Choroid plexus epithelial cell (primary cell): ENCODE measurements at regions not wholly inside any gene's neighbourhood (a gene's known extent, or its start where the extent isn't known, plus 50 kb on each side); places are given as distances from the start of the nearest gene placed in this dataset.

Experiments used
- DNase-seq: peaks from one replicate; pipeline ENCODE4 v3.0.0-alpha.2; 2010; ENCODE audit warnings: low read depth
- H3K4me3 ChIP-seq: 2 replicates; pipeline ENCODE4 v1.5.1; 2011; ENCODE audit warnings: low read depth, mild to moderate bottlenecking, control low read depth, low read length, moderate library complexity
- CTCF ChIP-seq: conservative IDR thresholded peaks from 2 replicates; pipeline ENCODE4 v1.5.1; 2011; ENCODE audit warnings: low read depth, mild to moderate bottlenecking, control low read depth, inconsistent platforms, low read length, moderate library complexity

GRCh38 chr4:126784966-126785580, 847.7 kb upstream of the INTU start:
- TF ChIP-seq CTCF: no peak
- DNase-seq: no peak
- no peak overlapping the region for H3K4me3 ChIP-seq

GRCh38 chr4:126790633-126791032, 842.1 kb upstream of the INTU start:
- H3K4me3 ChIP-seq: no peak overlapping the region
- DNase-seq: peak; percentile 74
- peak; percentile 27 for TF ChIP-seq CTCF

GRCh38 chr4:126794363-126794762, 838.4 kb upstream of the INTU start:
- peak; percentile 82 for DNase-seq
- H3K4me3 ChIP-seq: no peak overlapping the region
- no peak for TF ChIP-seq CTCF

GRCh38 chr4:126798214-126798613, 834.5 kb upstream of the INTU start:
- no peak for TF ChIP-seq CTCF

GRCh38 chr4:126799416-126799815, 833.3 kb upstream of the INTU start:
- H3K4me3 ChIP-seq: no peak overlapping the region
- peak; percentile 55 for DNase-seq
- TF ChIP-seq CTCF: no peak

More at GRCh38 chr4:126798214-126798613, 834.5 kb upstream of the INTU start:
- no peak overlapping the region for H3K4me3 ChIP-seq
- DNase-seq: no peak

- TF ChIP-seq CTCF: no peak
- DNase-seq: peak; percentile 61
- H3K4me3 ChIP-seq: no peak overlapping the region
These were observed 832.7 kb upstream of the INTU start for GRCh38 chr4:126799971-126800574.

GRCh38 chr4:126800575-126801141, 832.1 kb upstream of the INTU start:
- TF ChIP-seq CTCF: no peak
- DNase-seq: peak; percentile 60
- H3K4me3 ChIP-seq: no peak overlapping the region
